ENCODE measurements at regions not wholly inside any gene's neighbourhood (a gene's known extent, or its start where the extent isn't known, plus 50 kb on each side); places are given as distances from the start of the nearest gene placed in this dataset.

GRCh38 chr4:155565776-155566175, 100.9 kb upstream of the GUCY1A1 start:
- no peak for TF ChIP-seq EZH2 (IDR thresholded peaks at IDR 0.05; ENCODE audit: insufficient read depth, poor library complexity, severe bottlenecking)
- TF ChIP-seq EZH2phosphoT487 (IDR thresholded peaks at IDR 0.05; ENCODE audit: insufficient read depth, low read depth): no peak

Measured in GM23248 (cell line).